Keratinocyte (primary cell): ENCODE measurements at regions not wholly inside any gene's neighbourhood (a gene's known extent, or its start where the extent isn't known, plus 50 kb on each side); places are given as distances from the start of the nearest gene placed in this dataset.

Experiments used
- DNase-seq: peaks from one replicate; pipeline ENCODE4 v3.0.0-alpha.2; 2011; ENCODE audit warnings: low read depth, missing footprints, low spot score
- FAIRE-seq: peaks from 2 replicates; lab custom pipeline; 2011; peaks lifted over from hg19 to GRCh38; lab: Jason Lieb, UNC
- H2AFZ ChIP-seq: 2 replicates; pipeline ENCODE4 v1.6.0; 2012; ENCODE audit warnings: low read length, control low read depth, inconsistent platforms; ENCODE audit not compliant: control insufficient read depth
- H3K27ac ChIP-seq: 2 replicates; pipeline ENCODE4 v1.5.1; 2011; ENCODE audit warnings: low read length; ENCODE audit not compliant: control insufficient read depth, insufficient read depth
- H3K27me3 ChIP-seq: 3 replicates; pipeline ENCODE4 v1.6.0; 2011; ENCODE audit warnings: low read length; ENCODE audit not compliant: control insufficient read depth, insufficient read depth; ENCODE audit errors: extremely low read depth
- H3K36me3 ChIP-seq, 2 experiments: 2 replicates in 1 of 2; 3 replicates in 1 of 2; pipeline ENCODE4 v1.5.1; 2011; ENCODE audit warnings: low read length in 2 of 2, mild to moderate bottlenecking in 1 of 2; ENCODE audit not compliant: control insufficient read depth in 2 of 2, insufficient read depth in 2 of 2; ENCODE audit errors: extremely low read depth in 1 of 2
- H3K4me1 ChIP-seq: 3 replicates; pipeline ENCODE4 v1.5.1; 2011; ENCODE audit warnings: low read length; ENCODE audit not compliant: control insufficient read depth, insufficient read depth; ENCODE audit errors: extremely low read depth
- H3K4me2 ChIP-seq: 3 replicates; pipeline ENCODE4 v1.6.0; 2011; ENCODE audit warnings: low read depth, low read length; ENCODE audit not compliant: control insufficient read depth, insufficient read depth; ENCODE audit errors: extremely low read depth
- H3K4me3 ChIP-seq, 3 experiments: fragments of 200-600 bp in 1 of 3; sonication (generic) in 1 of 3; 2 replicates in 2 of 3; 3 replicates in 1 of 3; pipeline ENCODE4 v1.5.1; 2011 to 2016; ENCODE audit warnings: low read length in 3 of 3, mild to moderate bottlenecking in 3 of 3, control low read depth in 2 of 3, inconsistent platforms in 1 of 3, low read depth in 1 of 3, mixed read lengths in 1 of 3, mixed run types in 1 of 3, moderate library complexity in 1 of 3; ENCODE audit not compliant: control insufficient read depth in 2 of 3, insufficient read depth in 2 of 3; ENCODE audit errors: extremely low read depth in 1 of 3
- H3K79me2 ChIP-seq: 2 replicates; pipeline ENCODE4 v1.6.0; 2012; ENCODE audit warnings: low read length; ENCODE audit not compliant: control insufficient read depth, insufficient read depth
- H3K9ac ChIP-seq: 3 replicates; pipeline ENCODE4 v1.6.0; 2011; ENCODE audit warnings: low read length; ENCODE audit not compliant: control insufficient read depth, insufficient read depth; ENCODE audit errors: extremely low read depth
- H3K9me1 ChIP-seq: 3 replicates; pipeline ENCODE4 v1.6.0; 2011; ENCODE audit warnings: low read length; ENCODE audit not compliant: control insufficient read depth, insufficient read depth; ENCODE audit errors: extremely low read depth
- H3K9me3 ChIP-seq: 2 replicates; pipeline ENCODE4 v1.5.1; 2012; ENCODE audit warnings: low read depth, low read length; ENCODE audit not compliant: control insufficient read depth
- H4K20me1 ChIP-seq: 3 replicates; pipeline ENCODE4 v1.6.0; 2011; ENCODE audit warnings: low read length; ENCODE audit not compliant: control insufficient read depth, insufficient read depth; ENCODE audit errors: extremely low read depth
- EZH2 ChIP-seq: IDR thresholded peaks from one replicate; pipeline ENCODE4 v1.6.1; 2012; ENCODE audit warnings: inconsistent platforms, mild to moderate bottlenecking, low read length, moderate library complexity
- dilution Hi-C: fragments of 300-500 bp; cut with MboI; formaldehyde crosslinking; loops from one replicate; pipeline ENCODE4 v1.7.0; 2020; ENCODE audit warnings: low sequenced_read_pairs; ENCODE audit not compliant: extremely low pct_ligation_motif_present
- TF ChIP-seq, protein P1 (sequence below), 3 experiments: IDR thresholded peaks in 1 of 3; conservative IDR thresholded peaks in 1 of 3; optimal IDR thresholded peaks in 1 of 3; 2 replicates in 2 of 3; 3 replicates in 1 of 3; pipeline versions ENCODE3 to v1.5.1; 2011; ENCODE audit warnings: low read length in 3 of 3, mild to moderate bottlenecking in 3 of 3, moderate library complexity in 2 of 3, control low read depth in 1 of 3, inconsistent platforms in 1 of 3; ENCODE audit not compliant: insufficient read depth in 2 of 3; ENCODE audit errors: extremely low read depth in 1 of 3

GRCh38 chr13:44153496-44153895 is 220.1 kb upstream of the SERP2 start:
- H3K9ac ChIP-seq: no peak overlapping the region
- H2AFZ ChIP-seq: no peak overlapping the region
- no peak for FAIRE-seq
- no peak overlapping the region for H3K27ac ChIP-seq
- no peaks in the 10 kb centered on the region for H3K9me1 ChIP-seq
- no peaks in the 10 kb centered on the region for H3K79me2 ChIP-seq
- no peak overlapping the region for H3K4me2 ChIP-seq
- H3K36me3 ChIP-seq: no peaks in the 10 kb centered on the region
- TF ChIP-seq, protein P1, sequence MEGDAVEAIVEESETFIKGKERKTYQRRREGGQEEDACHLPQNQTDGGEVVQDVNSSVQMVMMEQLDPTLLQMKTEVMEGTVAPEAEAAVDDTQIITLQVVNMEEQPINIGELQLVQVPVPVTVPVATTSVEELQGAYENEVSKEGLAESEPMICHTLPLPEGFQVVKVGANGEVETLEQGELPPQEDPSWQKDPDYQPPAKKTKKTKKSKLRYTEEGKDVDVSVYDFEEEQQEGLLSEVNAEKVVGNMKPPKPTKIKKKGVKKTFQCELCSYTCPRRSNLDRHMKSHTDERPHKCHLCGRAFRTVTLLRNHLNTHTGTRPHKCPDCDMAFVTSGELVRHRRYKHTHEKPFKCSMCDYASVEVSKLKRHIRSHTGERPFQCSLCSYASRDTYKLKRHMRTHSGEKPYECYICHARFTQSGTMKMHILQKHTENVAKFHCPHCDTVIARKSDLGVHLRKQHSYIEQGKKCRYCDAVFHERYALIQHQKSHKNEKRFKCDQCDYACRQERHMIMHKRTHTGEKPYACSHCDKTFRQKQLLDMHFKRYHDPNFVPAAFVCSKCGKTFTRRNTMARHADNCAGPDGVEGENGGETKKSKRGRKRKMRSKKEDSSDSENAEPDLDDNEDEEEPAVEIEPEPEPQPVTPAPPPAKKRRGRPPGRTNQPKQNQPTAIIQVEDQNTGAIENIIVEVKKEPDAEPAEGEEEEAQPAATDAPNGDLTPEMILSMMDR (optimal IDR thresholded peaks at IDR 0.05 in 1 of 3, IDR thresholded peaks at IDR 0.05 in 1 of 3, conservative IDR thresholded peaks at IDR 0.05 in 1 of 3; ENCODE audit: extremely low read depth in 1 of 3, insufficient read depth in 2 of 3, low read length in 3 of 3): no peak
- no peak for TF ChIP-seq EZH2
- no peaks in the 10 kb centered on the region for H4K20me1 ChIP-seq
- dilution Hi-C loops: no loop called here
- H3K9me3 ChIP-seq: no peaks in the 10 kb centered on the region
- H3K27me3 ChIP-seq: no peaks in the 10 kb centered on the region
- no peak for DNase-seq
- H3K4me3 ChIP-seq: no peak overlapping the region
- H3K4me1 ChIP-seq: peaks cover 13% of the 10 kb centered on the region

GRCh38 chr13:44155422-44156293 is 218.0 kb upstream of the SERP2 start:
- Histone ChIP-seq H3K27ac (no peak overlapping the region), H3K27me3 (no peaks in the 10 kb centered on the region), H3K9me3 (no peaks in the 10 kb centered on the region), H3K4me1 (peaks cover 33% of the 10 kb centered on the region), H3K4me2 (peak overlapping the region; percentile 25), H2AFZ (peak overlapping the region; percentile 39), H3K9ac (no peak overlapping the region), H3K79me2 (no peaks in the 10 kb centered on the region), H3K4me3 (no peak overlapping the region), H3K9me1 (no peaks in the 10 kb centered on the region), H3K36me3 (no peaks in the 10 kb centered on the region), H4K20me1 (no peaks in the 10 kb centered on the region)
- peak; percentile 59 for FAIRE-seq
- no peak for DNase-seq
- dilution Hi-C loops: no loop called here
- TF ChIP-seq EZH2: no peak
